Stimulated activated CD4-positive, alpha-beta T cell treated with anti-CD3 and anti-CD28 coated beads, TNF-alpha, amount 100 ng/mL, for 48 hours (primary cell): ENCODE measurements at regions not wholly inside any gene's neighbourhood (a gene's known extent, or its start where the extent isn't known, plus 50 kb on each side); places are given as distances from the start of the nearest gene placed in this dataset.
"Not testable (repeated sequence)": the region's sequence is repeated elsewhere in the genome, so short reads cannot be mapped to it uniquely, and the experiment has no call there.

Source experiments
- DNase-seq, 3 donors: peaks; one replicate each; pipeline ENCODE4 v3.0.0-alpha.2; 2020; ENCODE audit warnings: low read depth in 3 of 3

DNA sequence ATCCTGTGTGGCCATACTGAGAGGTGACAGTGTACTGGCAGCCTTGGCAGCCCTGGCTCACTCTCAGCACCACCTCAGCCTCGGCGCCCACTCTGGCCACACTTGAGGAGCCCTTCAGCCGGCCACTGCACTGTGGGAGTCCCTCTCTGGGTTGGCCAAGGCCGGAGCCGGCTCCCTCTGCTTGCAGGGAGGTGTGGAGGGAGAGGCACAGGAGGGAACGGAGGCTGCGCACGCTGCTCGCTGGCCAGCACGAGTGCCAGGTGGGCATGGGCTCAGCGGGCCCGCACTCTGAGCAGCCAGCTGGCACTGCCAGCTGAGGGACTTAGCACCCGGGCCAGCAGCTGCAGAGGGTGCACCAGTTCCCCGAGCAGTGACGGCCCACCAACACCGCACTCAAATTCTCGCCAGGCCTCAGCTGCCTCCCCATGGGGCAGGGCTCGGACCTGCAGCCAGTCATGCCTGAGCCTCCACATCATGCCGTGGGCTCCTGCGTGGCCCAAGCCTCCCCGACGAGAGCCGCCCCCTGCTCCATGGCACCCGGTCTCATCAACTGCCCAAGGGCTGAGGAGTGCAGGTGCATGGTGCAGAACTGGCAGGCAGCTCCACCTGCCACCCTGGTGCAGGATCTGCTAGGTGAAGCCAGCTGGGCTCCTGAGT is 184.4 kb upstream of the TOX3 start:
- DNase-seq = no peak

DNA sequence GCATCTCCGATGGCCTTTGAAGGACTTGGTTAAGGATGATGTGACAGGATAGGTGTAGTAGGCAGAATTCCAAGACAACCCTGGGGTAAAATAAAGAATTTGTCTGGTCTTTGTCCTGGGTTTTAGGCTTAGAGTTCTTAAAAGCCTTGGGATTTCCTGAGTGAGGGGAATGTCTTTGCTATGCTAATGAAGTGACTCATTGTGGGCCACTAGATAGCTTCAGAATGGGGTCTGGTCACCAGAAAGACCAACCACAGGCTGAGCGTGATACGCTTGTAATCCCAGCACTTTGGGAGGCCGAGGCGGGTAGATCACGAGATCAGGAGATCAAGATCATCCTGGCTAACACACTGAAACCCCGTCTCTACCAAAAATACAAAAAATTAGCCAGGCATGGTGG is 182.8 kb upstream of the TOX3 start:
- DNase-seq = no peak

DNA sequence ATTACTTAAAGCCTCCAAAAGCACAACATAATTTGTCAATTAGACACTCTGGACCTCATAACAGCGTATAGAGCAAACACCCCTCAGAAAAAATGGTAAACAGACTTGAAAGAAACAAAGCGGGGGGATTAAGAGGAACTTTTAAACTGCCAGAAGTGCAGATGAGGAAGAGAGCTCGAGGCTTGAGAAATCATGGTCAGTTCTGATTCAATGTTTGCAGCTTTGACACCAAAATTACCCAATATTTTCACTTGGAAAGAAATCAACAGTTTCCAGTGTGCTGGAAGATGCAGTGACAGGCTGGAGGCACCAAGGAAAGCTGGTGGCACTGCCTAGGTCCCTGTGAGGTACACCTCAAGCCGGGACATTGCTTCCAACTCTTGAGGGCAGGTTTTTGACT is 180.9 kb upstream of the TOX3 start:
- DNase-seq = no peak

DNA sequence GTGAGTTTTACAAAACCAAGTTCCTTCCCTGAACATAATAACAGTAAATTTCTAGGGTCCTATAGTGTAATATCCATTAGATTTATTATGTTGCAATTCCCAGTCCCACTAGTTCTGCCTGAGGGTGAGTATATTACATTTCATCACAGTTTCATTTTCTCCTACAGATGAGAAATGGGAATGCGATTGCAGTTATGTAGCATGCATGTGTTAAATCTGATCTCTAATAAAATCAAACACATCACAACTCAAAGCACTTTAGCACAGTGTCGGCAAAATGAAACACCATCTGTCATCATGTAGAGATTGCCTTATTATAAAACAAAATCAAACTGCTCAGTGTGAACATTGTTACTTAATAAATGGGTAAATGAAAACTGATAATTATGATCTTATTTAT is 180.5 kb upstream of the TOX3 start:
- no peak for DNase-seq

DNA sequence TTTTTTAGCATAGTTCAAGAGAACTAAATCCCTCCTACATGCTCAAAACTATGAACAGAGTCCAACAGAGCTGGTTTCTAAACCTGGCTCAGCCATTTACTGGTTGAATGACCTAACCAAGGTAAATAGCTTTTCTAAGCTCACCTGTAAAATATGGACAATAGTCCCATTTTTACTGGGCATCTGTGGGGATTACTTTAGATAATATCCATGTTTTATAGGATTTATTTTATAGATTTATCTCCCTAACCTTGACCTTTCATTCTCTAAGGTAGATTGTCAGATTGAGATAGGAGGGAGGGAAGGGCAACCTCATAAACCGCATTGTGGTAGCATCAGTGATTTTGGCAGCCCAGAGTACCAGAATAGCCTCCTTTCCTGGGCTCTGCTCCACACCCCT is 178.5 kb upstream of the TOX3 start:
- no peak for DNase-seq

DNA sequence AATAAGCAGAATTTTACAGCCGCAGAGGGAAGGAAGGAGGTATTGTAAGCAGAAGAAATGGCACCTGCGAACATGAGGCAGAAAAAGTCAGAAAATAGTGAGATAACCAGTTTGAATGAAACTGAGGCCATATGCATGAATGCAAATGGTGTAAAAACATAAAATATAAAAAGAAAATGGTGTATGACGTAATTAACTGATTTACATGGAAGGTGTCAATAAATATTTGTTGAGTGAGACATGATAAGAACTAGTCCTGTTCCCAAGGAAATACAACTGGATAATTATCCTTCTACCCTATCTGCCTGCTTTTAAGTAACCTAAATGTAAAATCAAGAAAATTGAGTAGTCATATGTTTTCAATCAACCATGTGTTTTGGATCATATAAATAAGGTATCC is 178.1 kb upstream of the TOX3 start:
- no peak for DNase-seq

DNA sequence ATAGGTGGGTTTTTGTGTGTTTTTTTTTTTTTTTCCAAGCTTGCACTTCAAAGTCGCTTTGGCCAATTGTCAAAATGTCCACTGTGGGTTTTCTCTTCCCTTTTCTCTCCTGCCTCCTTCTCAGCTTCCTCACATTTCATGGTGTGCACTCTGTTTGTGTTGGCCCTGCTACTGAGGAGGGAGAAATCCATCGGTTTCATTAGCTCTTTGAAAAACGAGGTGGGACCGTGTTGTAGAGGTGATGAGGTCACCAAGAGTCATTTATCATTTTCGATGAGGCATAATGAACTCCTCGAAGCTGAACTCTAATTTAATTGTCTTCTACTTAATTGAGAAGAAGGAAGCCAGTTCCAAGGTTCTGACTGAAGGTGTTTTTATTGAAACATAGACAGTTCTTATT is 174.4 kb upstream of the TOX3 start:
- no peak for DNase-seq

DNA sequence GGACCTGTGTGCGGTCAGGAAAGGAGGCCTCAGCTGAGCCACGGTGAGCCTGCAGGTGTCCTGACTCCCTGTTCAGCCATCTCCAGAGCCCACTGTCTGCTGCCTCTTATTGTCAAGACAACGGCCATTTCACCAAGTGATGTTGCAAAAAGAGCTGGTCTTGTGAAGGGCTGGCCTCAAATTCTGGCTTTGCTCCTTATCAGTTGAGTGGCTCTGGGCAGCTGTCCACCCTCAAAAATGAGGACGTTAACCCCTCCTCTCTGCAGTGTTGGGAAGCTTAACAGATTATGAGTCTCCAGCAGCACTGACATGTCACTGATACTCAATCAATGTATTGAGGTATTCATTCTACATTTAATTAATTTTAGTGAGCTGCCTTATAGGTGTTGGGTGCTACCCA is 171.1 kb upstream of the TOX3 start:
- DNase-seq = no peak

DNA sequence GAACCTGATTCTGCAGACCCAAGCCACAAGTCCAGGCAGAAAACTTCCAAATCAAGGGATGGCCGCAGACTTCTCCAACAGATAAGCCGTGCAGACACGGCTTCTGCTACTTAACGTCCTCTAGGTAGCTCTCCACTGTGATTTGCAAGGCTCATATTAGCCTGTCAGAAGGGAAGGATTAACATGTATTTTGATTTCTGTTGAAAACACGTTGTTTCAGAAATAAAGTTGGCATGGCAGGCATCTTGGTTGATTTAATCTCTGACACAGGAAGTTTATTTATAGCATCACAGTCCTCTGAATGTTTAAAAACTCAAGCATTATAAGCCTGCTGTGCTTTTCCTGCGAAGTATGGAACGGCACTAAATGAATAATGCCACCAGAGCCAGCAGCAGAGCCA is 166.8 kb upstream of the TOX3 start:
- no peak for DNase-seq

DNA sequence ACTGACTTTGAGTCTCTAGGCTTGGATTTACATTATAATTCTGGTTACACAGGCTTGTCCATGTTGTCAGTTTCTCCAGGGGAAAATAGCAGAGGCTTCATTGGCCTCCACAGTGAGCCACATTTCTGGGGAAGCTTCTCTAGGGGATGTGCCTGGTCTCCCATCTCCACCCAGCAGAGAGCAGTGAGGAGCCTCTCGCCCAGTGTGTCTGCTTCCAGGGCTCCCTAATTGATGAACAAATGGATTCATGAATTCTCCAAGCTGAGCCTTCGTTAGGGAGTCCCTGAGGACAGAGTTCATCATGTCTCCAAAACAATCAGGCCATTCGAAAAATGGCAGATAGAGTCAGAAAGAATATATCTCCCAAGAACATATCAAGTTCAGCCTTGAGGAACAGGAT is 162.4 kb upstream of the TOX3 start:
- no peak for DNase-seq

DNA sequence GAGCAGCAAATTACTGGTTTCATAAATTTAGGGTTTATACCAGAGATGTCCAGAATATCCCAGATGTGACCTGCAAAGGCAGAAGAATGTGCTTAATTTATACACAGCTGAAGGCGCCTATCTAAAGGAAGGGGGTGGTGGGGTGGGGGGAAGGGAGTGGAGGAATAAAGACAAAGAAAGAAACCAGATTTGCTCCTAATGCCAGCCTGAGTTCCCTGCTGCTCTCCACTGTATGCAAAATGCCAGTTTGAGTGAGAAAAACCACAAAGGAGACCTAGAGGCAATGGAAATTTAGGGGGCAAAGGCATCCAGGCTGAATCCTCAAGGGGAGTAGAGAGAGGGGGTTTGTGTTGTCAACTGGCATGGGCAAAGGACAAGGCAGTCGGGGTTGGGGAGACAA is 161.5 kb upstream of the TOX3 start:
- no peak for DNase-seq

DNA sequence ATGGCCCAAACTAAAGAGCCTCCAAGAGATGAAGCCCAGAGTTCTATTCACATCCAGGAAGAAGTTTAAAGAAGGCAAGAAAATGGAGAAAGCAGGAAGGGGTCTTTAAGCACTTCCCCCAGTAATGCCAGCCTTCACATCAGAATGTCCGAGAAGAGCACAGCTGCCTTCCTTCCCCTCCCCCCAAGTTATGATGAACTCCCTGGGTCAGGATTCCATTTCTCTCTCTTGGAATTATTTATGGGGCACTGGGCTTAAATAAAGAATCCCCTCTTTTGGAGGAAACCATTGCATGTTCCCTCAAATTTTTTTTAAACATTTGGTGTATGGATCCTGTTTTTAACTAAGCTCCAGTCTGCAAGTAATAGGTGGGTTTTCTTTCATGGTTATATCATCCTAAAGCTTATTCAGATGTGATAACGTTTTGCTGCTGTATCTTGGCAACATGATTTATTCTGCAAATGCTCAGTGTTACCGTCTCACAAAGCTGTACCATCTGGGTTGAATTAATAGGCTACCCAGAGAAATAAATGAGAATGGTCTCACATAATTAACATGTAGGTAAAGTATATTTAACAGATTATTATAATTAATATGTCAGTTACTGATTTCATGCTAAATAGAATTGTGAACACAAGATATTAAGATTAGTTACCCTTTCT is 160.9 kb upstream of the TOX3 start:
- no peak for DNase-seq

DNA sequence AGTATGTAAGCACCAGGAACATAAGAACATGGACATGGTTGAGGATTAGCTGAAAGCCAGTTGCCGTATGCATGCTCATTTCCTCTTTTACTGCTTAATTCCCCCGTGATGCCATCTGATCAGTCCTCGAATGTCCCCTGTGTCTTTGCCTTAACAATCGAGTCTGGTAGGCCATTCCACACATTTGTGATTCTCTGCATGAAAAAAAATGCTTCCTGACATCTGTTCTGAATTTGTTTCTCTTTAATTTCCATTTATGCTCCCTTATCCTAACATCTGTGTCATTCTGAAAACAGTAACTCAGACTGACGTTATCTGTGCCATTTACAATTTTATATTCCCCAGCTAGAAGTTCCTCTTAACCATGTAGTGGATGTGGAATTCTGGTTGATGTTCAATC is 158.2 kb upstream of the TOX3 start:
- DNase-seq = no peak

DNA sequence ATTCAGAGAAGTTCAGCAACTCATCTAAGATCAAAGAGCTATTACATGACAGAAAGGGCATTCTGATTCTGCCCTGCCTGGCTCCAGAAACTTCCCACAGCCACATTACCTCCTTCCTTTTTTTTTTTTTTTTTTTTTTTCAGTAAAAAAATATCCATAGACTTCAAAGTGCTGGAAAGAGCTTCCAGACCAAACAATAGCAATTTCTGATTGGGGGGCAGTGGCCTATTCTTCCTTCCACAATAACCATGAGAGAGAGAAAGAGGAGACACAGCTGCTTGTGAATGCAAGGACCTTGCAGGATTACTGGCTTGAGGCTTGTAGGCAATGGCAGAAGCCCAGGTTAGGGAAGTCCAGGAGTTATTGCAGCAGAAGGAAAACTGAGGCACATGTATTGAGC is 151.0 kb upstream of the TOX3 start:
- no peak for DNase-seq

DNA sequence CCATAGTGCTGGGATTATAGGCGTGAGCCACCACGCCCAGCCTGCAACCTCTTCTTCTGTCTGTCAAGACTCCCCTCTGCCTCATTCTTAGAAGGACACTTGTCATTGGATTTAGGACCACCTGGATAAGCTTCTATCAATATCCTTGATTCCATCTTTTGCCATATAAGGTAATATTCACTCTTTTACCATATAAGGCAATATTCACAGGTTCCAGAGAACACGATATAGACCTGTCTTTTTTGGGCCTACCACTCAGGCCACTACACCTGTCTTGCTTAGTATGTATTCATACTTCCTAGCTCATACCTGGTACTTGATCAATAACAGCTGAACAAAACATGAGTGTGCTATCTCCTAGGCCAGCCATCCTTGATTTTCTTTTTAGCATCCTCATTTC is 149.2 kb upstream of the TOX3 start:
- no peak for DNase-seq

DNA sequence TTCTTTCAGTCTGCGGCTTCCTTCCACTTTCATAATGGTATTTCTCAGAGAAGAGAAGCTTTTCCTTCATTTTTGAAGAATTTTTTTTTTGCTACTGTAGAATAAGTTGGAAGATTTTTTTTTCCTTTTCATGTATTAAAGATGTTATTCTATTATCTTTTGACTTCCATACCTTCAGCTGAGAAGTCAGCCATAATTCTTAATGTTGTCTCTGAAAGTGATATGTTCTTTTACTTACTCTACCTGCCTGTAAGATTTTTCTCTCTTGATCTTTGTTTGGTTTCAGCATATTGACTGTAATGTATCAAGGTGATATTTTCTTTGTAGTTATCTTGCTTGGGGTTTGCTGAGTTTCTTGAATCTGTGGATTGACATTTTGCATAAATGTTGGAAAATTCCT is 143.5 kb upstream of the TOX3 start:
- DNase-seq = no peak

DNA sequence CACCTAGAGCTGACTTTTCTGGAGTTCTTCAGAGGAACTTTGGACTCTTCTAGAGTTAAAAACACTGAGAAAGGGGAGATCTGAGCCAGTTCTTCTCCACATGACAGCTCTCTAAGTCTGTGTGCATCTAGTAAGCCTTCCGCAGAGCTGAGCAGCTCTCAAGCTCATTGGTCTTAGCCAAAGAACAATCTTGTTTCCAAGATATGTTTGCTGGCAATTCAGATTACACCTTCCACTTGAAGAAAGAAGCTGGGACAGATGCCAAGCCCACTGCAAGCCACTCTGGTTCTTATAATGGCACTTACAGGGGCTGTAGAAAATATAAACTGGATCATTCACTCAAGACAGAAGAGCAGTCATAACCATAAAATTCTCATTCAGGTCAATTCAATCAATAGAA is 134.1 kb upstream of the TOX3 start:
- DNase-seq = no peak

DNA sequence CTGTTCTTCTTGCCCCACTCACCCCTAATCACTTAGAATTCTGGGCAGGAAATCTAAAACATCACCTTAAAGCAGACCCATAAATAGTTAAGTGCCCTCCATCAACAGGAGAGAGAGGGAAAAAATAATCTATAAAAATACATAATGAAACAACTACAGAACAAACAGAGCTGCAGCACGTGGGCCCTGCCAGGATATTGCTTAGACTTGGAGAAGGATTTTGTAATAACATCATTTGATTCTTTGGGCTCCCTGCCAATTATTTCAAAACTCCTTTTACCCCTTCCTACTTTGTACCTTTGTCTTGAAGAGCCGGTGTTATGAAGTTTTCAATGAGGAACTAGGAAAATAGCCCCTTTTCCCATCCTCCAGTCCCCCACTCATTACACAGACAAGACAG is 130.6 kb upstream of the TOX3 start:
- DNase-seq = no peak

DNA sequence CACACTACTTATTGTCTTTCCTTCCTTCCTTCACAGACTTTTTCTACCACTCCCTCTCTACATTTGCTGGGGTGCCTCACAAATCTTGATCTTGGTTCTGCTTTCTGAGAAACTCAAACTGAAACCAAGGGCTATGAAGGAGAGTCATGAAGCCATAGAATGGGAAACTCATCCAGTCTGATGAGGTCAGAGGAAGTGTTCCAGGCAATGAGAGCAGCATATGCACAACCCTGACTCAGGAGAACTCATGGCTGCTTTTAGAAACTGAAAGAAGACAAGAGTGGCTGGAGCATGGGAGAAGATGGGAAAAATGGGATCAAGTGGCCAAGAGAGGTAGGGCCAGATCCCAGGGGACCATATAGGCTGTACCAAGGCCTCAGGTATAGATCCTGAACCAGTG is 130.0 kb upstream of the TOX3 start:
- no peak for DNase-seq

DNA sequence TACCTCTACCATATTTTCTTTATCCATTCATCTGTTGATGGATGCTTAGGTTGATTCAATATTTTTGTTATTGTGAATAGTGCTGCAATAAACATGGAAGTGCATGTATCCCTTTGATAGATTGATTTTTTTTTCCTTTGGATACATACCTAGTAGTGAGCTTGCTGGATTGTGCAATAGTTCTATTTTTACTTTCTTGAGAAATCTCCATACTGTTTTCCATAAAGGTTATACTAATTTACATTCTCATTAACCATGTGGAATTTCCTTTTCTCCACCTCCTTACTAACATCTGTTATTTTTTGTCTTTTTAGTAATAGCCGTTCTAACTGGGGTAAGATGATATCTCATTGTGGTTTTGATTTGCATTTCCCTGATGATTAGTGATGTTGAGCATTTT is 124.6 kb upstream of the TOX3 start:
- DNase-seq = no peak

DNA sequence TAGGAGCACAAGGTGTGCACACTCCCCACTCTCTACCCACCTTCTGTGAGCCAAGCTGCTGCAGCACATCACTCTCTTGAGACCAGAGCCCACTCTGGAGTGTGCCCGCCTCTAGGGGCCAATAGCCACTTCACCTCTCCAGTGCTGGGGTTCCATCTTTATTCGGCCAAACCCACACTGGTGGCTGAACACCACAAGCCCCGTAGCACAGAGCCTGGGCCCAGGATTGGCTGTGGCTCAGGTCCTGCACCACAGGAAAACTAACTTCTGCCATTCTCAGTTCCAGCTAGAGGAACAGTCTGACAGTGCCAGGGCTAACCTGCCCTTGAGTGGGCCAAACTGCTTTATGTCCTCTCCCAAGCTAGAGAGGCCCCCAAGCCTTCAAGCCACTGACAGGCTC is 111.0 kb upstream of the TOX3 start:
- no peak for DNase-seq

DNA sequence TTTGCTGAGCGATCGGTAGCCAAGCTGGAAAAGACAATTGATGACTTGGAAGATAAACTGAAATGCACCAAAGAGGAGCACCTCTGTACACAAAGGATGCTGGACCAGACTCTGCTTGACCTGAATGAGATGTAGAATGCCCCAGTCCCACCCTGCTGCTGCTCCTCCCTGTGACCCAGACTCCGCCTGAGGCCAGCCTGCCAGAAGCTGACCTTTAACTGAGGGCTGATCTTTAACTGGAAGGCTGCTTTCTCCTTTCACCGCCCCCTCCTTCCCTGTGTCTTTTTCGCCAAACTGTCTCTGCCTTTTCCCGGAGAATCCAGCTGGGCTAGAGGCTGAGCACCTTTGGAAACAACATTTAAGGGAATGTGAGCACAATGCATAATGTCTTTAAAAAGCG is 109.0 kb upstream of the TOX3 start:
- DNase-seq = not testable (repeated sequence)

DNA sequence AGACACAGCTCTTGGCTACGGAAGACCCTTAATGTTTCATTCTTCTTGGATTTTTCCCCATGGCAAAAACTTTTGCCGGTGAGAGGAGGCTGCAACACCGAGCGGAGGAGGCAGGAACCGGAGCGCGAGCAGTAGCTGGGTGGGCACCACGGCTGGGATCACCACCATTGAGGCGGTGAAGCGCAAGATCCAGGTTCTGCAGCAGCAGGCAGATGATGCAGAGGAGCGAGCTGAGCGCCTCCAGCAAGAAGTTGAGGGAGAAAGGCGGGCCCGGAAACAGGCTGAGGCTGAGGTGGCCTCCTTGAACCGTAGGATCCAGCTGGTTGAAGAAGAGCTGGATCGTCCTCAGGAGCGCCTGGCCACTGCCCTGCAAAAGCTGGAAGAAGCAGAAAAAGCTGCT is 108.2 kb upstream of the TOX3 start:
- DNase-seq = not testable (repeated sequence)

DNA sequence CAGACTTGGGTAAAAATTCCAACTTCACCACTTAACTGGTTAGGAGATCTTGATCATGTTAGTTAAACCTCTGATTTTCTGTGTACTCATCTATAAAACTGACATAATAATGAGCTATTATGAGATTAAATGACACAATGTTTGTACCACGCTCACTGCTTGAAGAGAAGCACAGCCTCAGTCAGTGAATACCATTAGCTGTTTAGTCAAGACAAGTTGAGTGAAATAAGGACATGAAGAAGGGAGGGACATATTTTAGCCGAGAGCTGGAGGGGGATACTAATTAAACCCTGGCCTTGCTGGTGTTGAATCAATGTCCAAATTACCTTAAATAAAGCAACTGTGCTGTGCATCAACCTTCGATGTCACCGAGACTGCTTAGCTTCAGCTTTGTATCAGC is 105.1 kb upstream of the TOX3 start:
- no peak for DNase-seq
